ENCODE measurements at regions not wholly inside any gene's neighbourhood (a gene's known extent, or its start where the extent isn't known, plus 50 kb on each side); places are given as distances from the start of the nearest gene placed in this dataset.

- TF ChIP-seq, protein P1, sequence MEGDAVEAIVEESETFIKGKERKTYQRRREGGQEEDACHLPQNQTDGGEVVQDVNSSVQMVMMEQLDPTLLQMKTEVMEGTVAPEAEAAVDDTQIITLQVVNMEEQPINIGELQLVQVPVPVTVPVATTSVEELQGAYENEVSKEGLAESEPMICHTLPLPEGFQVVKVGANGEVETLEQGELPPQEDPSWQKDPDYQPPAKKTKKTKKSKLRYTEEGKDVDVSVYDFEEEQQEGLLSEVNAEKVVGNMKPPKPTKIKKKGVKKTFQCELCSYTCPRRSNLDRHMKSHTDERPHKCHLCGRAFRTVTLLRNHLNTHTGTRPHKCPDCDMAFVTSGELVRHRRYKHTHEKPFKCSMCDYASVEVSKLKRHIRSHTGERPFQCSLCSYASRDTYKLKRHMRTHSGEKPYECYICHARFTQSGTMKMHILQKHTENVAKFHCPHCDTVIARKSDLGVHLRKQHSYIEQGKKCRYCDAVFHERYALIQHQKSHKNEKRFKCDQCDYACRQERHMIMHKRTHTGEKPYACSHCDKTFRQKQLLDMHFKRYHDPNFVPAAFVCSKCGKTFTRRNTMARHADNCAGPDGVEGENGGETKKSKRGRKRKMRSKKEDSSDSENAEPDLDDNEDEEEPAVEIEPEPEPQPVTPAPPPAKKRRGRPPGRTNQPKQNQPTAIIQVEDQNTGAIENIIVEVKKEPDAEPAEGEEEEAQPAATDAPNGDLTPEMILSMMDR (IDR thresholded peaks at IDR 0.05): no peak
- TF ChIP-seq POLR2A (IDR thresholded peaks at IDR 0.05): no peak
These were observed 229.9 kb upstream of the STXBP5 start for GRCh38 chr6:146974351-146974750.

Data from ovary (tissue), 3 donors.